ENCODE measurements at regions not wholly inside any gene's neighbourhood (a gene's known extent, or its start where the extent isn't known, plus 50 kb on each side); places are given as distances from the start of the nearest gene placed in this dataset.

DNA sequence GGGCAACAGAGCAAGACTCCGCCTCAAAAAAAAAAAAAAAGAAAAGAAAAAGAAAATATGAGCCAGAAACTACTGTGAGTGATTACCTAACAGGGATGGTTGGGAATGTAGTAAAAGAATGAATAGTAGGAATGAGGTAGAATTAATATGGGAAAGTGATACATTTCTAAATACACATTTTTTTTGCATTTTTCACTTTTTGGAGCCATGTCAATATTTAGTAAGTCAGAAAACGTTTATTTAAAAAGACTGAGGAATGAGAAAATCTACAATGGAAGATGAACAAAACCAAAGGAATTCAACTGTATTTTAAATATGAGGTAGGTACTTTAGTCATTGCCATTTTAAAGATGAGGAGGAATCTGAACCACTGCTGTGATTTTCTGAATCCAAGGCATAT, 817.2 kb upstream of the CADM2 start:
- no peak overlapping the region for H3K4me3 ChIP-seq
- TF ChIP-seq POLR2AphosphoS5 (IDR thresholded peaks at IDR 0.05) (no peak), EP300 (IDR thresholded peaks at IDR 0.05; ENCODE audit: low read depth) (no peak), POLR2A (IDR thresholded peaks at IDR 0.05) (no peak)
- TF ChIP-seq, protein P1, sequence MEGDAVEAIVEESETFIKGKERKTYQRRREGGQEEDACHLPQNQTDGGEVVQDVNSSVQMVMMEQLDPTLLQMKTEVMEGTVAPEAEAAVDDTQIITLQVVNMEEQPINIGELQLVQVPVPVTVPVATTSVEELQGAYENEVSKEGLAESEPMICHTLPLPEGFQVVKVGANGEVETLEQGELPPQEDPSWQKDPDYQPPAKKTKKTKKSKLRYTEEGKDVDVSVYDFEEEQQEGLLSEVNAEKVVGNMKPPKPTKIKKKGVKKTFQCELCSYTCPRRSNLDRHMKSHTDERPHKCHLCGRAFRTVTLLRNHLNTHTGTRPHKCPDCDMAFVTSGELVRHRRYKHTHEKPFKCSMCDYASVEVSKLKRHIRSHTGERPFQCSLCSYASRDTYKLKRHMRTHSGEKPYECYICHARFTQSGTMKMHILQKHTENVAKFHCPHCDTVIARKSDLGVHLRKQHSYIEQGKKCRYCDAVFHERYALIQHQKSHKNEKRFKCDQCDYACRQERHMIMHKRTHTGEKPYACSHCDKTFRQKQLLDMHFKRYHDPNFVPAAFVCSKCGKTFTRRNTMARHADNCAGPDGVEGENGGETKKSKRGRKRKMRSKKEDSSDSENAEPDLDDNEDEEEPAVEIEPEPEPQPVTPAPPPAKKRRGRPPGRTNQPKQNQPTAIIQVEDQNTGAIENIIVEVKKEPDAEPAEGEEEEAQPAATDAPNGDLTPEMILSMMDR (IDR thresholded peaks at IDR 0.05), result no peak
- in situ Hi-C loops (cut with MboI; ENCODE audit: low pct_ligation_motif_present in 1 of 4, low pct_unique_long_range_greater_than_20kb in 1 of 4, low sequenced_read_pairs in 3 of 4) (no loop called here), intact Hi-C loops (cut with DNase I; ENCODE audit: low total_unique reads) (no loop called here)
- no peak overlapping the region for H3K27ac ChIP-seq
- H3K4me1 ChIP-seq, result no peaks in the 10 kb centered on the region
- H3K36me3 ChIP-seq, result no peaks in the 10 kb centered on the region
- DNase-seq, result no peak
- 61 to 71% methylated on average over 2 of the region's 2 CpGs for WGBS, 2 donors (ENCODE audit: low coverage in 1 of 2)
- no peaks in the 10 kb centered on the region for H3K27me3 ChIP-seq
- no peaks in the 10 kb centered on the region for H3K9me3 ChIP-seq

DNA sequence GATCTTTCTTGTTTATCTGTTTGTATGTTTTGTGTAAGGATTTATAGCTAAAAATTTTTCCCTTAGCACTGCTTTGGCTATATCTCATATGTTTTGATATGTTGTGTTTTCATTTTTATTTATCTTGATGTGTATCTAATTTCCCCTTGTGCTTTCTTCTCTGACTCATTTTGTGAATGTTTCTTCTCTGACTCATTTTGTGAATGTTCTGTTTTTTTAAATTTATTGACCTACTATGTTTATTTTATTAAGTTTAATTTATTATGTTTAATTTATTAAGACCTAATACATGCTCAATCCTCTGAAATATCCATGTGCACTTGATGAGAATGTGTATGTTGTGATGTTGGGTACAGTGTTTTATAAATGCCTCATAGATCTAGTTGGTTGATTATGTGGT, 793.5 kb upstream of the CADM2 start:
- DNase-seq, result no peak
- H3K27me3 ChIP-seq, result no peaks in the 10 kb centered on the region
- TF ChIP-seq POLR2AphosphoS5 (IDR thresholded peaks at IDR 0.05), result no peak
- TF ChIP-seq, protein P1 (IDR thresholded peaks at IDR 0.05), result no peak
- no peak for TF ChIP-seq POLR2A (IDR thresholded peaks at IDR 0.05)
- TF ChIP-seq EP300 (IDR thresholded peaks at IDR 0.05; ENCODE audit: low read depth), result no peak
- no peak overlapping the region for H3K4me3 ChIP-seq
- in situ Hi-C loops (cut with MboI; ENCODE audit: low pct_ligation_motif_present in 1 of 4, low pct_unique_long_range_greater_than_20kb in 1 of 4, low sequenced_read_pairs in 3 of 4), result no loop called here
- no peak overlapping the region for H3K27ac ChIP-seq
- H3K9me3 ChIP-seq, result no peaks in the 10 kb centered on the region
- intact Hi-C loops (cut with DNase I; ENCODE audit: low total_unique reads), result no loop called here
- no peaks in the 10 kb centered on the region for H3K36me3 ChIP-seq
- no peaks in the 10 kb centered on the region for H3K4me1 ChIP-seq

DNA sequence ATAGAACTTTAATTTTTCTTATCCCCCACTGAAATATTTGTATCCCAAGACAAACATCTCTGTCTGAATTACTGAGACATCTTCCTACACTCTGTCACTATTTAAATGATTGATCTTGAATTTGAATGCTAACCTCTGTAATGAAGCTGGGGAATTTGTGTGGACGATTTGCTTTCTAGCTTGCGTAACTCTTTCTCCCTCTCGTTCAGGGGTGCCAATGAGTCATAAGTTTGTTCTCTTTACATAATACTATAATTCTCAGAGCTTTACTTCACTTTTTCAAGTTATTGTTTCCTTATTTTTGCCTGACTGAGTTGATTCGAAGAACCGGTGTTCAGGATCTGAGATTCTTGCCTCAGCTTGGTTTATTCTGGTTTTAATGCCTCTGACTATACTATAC, 783.3 kb upstream of the CADM2 start:
- in situ Hi-C loops (cut with MboI; ENCODE audit: low pct_ligation_motif_present in 1 of 4, low pct_unique_long_range_greater_than_20kb in 1 of 4, low sequenced_read_pairs in 3 of 4), result no loop called here
- DNase-seq, result no peak
- Histone ChIP-seq H3K4me1 (no peaks in the 10 kb centered on the region), H3K4me3 (no peak overlapping the region), H3K27ac (no peak overlapping the region), H3K27me3 (no peaks in the 10 kb centered on the region), H3K36me3 (no peaks in the 10 kb centered on the region), H3K9me3 (peaks cover 0 to 8% of the 10 kb centered on the region in 2 donors)
- 81 to 85% methylated on average over 5 of the region's 5 CpGs for WGBS, 2 donors (ENCODE audit: low coverage in 1 of 2)
- TF ChIP-seq, protein P1 (IDR thresholded peaks at IDR 0.05), result no peak
- TF ChIP-seq POLR2AphosphoS5 (IDR thresholded peaks at IDR 0.05) (no peak), POLR2A (IDR thresholded peaks at IDR 0.05) (no peak), EP300 (IDR thresholded peaks at IDR 0.05; ENCODE audit: low read depth) (no peak)
- intact Hi-C loops (cut with DNase I; ENCODE audit: low total_unique reads), result no loop called here

DNA sequence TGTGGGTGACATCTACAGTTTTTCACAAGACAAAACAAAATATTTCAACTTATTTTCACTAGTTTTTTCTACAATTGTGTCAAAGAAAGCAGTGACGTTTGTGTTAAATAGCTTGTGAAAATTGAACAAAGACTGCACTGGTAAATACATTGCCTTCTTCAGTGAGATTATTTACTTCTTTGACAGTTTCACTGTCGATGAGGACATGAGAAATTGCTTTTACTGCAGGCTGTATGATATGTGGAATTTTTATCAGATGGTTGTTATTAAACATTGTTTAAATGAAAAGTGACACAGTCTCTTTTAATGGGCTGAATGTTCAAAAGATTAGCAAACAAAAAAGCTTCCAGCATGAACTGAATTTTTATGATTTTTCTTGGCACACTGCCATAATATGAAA, 773.9 kb upstream of the CADM2 start:
- no peak overlapping the region for H3K4me3 ChIP-seq
- H3K27me3 ChIP-seq, result no peaks in the 10 kb centered on the region
- H3K4me1 ChIP-seq, result no peaks in the 10 kb centered on the region
- TF ChIP-seq POLR2AphosphoS5 (IDR thresholded peaks at IDR 0.05), result no peak
- TF ChIP-seq POLR2A (IDR thresholded peaks at IDR 0.05), result no peak
- no peak for TF ChIP-seq EP300 (IDR thresholded peaks at IDR 0.05; ENCODE audit: low read depth)
- TF ChIP-seq, protein P1 (IDR thresholded peaks at IDR 0.05), result no peak
- H3K36me3 ChIP-seq, result no peaks in the 10 kb centered on the region
- H3K27ac ChIP-seq, result no peak overlapping the region
- intact Hi-C loops (cut with DNase I; ENCODE audit: low total_unique reads) (no loop called here), in situ Hi-C loops (cut with MboI; ENCODE audit: low pct_ligation_motif_present in 1 of 4, low pct_unique_long_range_greater_than_20kb in 1 of 4, low sequenced_read_pairs in 3 of 4) (no loop called here)
- DNase-seq, result no peak
- WGBS, 2 donors (ENCODE audit: low coverage in 1 of 2), result 17 to 18% methylated on average over 2 of the region's 2 CpGs
- H3K9me3 ChIP-seq, result no peaks in the 10 kb centered on the region

Data from transverse colon (tissue), 4 donors.